OCI-LY1 (cell line): ENCODE measurements at regions not wholly inside any gene's neighbourhood (a gene's known extent, or its start where the extent isn't known, plus 50 kb on each side); places are given as distances from the start of the nearest gene placed in this dataset.

Experiments
- H2AFZ ChIP-seq: fragments of 200-600 bp; sonication (generic), shearing (Covaris generic); 2 replicates; pipeline ENCODE4 v1.6.0; 2014; ENCODE audit warnings: antibody characterized with exemption, mild to moderate bottlenecking, low read length
- H3F3A ChIP-seq: fragments of 200-600 bp; sonication (generic), shearing (Covaris generic); 2 replicates; pipeline ENCODE4 v1.6.0; 2014; ENCODE audit warnings: mild to moderate bottlenecking, antibody characterized with exemption, low read length, moderate library complexity; ENCODE audit not compliant: insufficient read depth
- H3K27ac ChIP-seq: fragments of 200-600 bp; sonication (generic); 2 replicates; pipeline ENCODE4 v1.5.1; 2014; ENCODE audit warnings: low read length, mixed run types, mild to moderate bottlenecking, low read depth; ENCODE audit not compliant: poor library complexity, severe bottlenecking
- H3K27me3 ChIP-seq: fragments of 200-600 bp; sonication (generic); 2 replicates; pipeline ENCODE4 v1.6.0; 2014; ENCODE audit warnings: antibody characterized with exemption, mild to moderate bottlenecking, low read length, moderate library complexity; ENCODE audit not compliant: insufficient read depth
- H3K36me3 ChIP-seq: fragments of 200-600 bp; sonication (generic); 2 replicates; pipeline ENCODE4 v1.6.1; 2014; ENCODE audit warnings: mild to moderate bottlenecking, antibody characterized with exemption, low read length, moderate library complexity, mixed read lengths; ENCODE audit not compliant: insufficient read depth
- H3K4me1 ChIP-seq: fragments of 200-600 bp; sonication (generic); 2 replicates; pipeline ENCODE4 v1.5.1; 2014; ENCODE audit warnings: mild to moderate bottlenecking, low read length, moderate library complexity; ENCODE audit not compliant: insufficient read depth, severe bottlenecking
- H3K4me2 ChIP-seq: fragments of 200-600 bp; sonication (generic), shearing (Covaris generic); 2 replicates; pipeline ENCODE4 v1.6.1; 2014; ENCODE audit warnings: low read length
- H3K4me3 ChIP-seq: fragments of 200-600 bp; sonication (generic); 2 replicates; pipeline ENCODE4 v1.5.1; 2014; ENCODE audit warnings: low read length, low read depth, mild to moderate bottlenecking, mixed read lengths; ENCODE audit not compliant: poor library complexity, severe bottlenecking
- H3K79me2 ChIP-seq: fragments of 200-600 bp; shearing (Covaris generic); 2 replicates; pipeline ENCODE4 v1.6.1; 2016; ENCODE audit warnings: mixed run types, low read length, mixed read lengths; ENCODE audit not compliant: insufficient read depth
- H3K9ac ChIP-seq: fragments of 200-600 bp; sonication (generic), shearing (Covaris generic); 2 replicates; pipeline ENCODE4 v1.6.1; 2014; ENCODE audit warnings: mild to moderate bottlenecking, low read length, mixed read lengths
- H3K9me2 ChIP-seq: fragments of 200-600 bp; sonication (generic), shearing (Covaris generic); 2 replicates; pipeline ENCODE4 v1.6.1; 2014; ENCODE audit warnings: low read depth, mild to moderate bottlenecking, low read length, mixed read lengths
- H3K9me3 ChIP-seq: fragments of 200-600 bp; shearing (Covaris generic); 2 replicates; pipeline ENCODE4 v1.6.1; 2014; ENCODE audit warnings: low read length, mixed read lengths
- H4K20me1 ChIP-seq: fragments of 200-600 bp; sonication (generic), shearing (Covaris generic); 2 replicates; pipeline ENCODE4 v1.6.0; 2016; ENCODE audit warnings: mild to moderate bottlenecking, low read length; ENCODE audit not compliant: insufficient read depth
- CTCF ChIP-seq: fragments of 200-600 bp; sonication (generic), shearing (Covaris generic); IDR thresholded peaks from 2 replicates; pipeline ENCODE4 v1.5.1; 2017; ENCODE audit warnings: mild to moderate bottlenecking, antibody characterized with exemption, low read length, moderate library complexity, mixed read lengths
- EZH2 ChIP-seq: fragments of 200-600 bp; sonication (generic), shearing (Covaris generic); IDR thresholded peaks from 2 replicates; pipeline ENCODE4 v1.8.0; 2017; ENCODE audit warnings: borderline replicate concordance, mixed run types, mild to moderate bottlenecking, antibody characterized with exemption, low read length, moderate library complexity, mixed read lengths

GRCh38 chr2:66080127-66080526 is 354.8 kb upstream of the MEIS1 start:
- H3K27me3 ChIP-seq, result no peaks in the 10 kb centered on the region
- TF ChIP-seq CTCF, result no peak
- no peak for TF ChIP-seq EZH2
- H3K36me3 ChIP-seq, result no peaks in the 10 kb centered on the region
- no peaks in the 10 kb centered on the region for H3K9me2 ChIP-seq
- no peaks in the 10 kb centered on the region for H3K4me1 ChIP-seq
- no peak overlapping the region for H3K4me3 ChIP-seq
- no peaks in the 10 kb centered on the region for H3K79me2 ChIP-seq
- no peak overlapping the region for H3K27ac ChIP-seq
- H3F3A ChIP-seq, result no peaks in the 10 kb centered on the region
- no peak overlapping the region for H2AFZ ChIP-seq
- H3K9me3 ChIP-seq, result no peaks in the 10 kb centered on the region
- no peak overlapping the region for H3K4me2 ChIP-seq
- H4K20me1 ChIP-seq, result no peaks in the 10 kb centered on the region
- no peak overlapping the region for H3K9ac ChIP-seq

- Histone ChIP-seq H3F3A (no peaks in the 10 kb centered on the region), H4K20me1 (no peaks in the 10 kb centered on the region), H3K4me2 (no peak overlapping the region), H3K9ac (no peak overlapping the region), H3K36me3 (no peaks in the 10 kb centered on the region), H3K4me3 (no peak overlapping the region), H3K27me3 (no peaks in the 10 kb centered on the region), H3K79me2 (no peaks in the 10 kb centered on the region), H3K9me2 (no peaks in the 10 kb centered on the region), H2AFZ (no peak overlapping the region), H3K4me1 (no peaks in the 10 kb centered on the region), H3K9me3 (no peaks in the 10 kb centered on the region), H3K27ac (no peak overlapping the region)
- TF ChIP-seq CTCF, result no peak
- no peak for TF ChIP-seq EZH2
Observed at GRCh38 chr2:66073172-66073571, 361.8 kb upstream of the MEIS1 start.

GRCh38 chr2:66070721-66071602 is 364.0 kb upstream of the MEIS1 start:
- Histone ChIP-seq H3K27ac (no peak overlapping the region), H3F3A (no peaks in the 10 kb centered on the region), H3K36me3 (no peaks in the 10 kb centered on the region), H4K20me1 (no peaks in the 10 kb centered on the region), H3K9me3 (no peaks in the 10 kb centered on the region), H3K79me2 (no peaks in the 10 kb centered on the region), H3K9me2 (no peaks in the 10 kb centered on the region), H2AFZ (no peak overlapping the region), H3K4me2 (no peak overlapping the region), H3K9ac (no peak overlapping the region), H3K4me1 (no peaks in the 10 kb centered on the region), H3K4me3 (no peak overlapping the region), H3K27me3 (no peaks in the 10 kb centered on the region)
- TF ChIP-seq EZH2, result no peak
- no peak for TF ChIP-seq CTCF
